ENCODE measurements at regions not wholly inside any gene's neighbourhood (a gene's known extent, or its start where the extent isn't known, plus 50 kb on each side); places are given as distances from the start of the nearest gene placed in this dataset.
"Not testable (repeated sequence)": the region's sequence is repeated elsewhere in the genome, so short reads cannot be mapped to it uniquely, and the experiment has no call there.

DNA sequence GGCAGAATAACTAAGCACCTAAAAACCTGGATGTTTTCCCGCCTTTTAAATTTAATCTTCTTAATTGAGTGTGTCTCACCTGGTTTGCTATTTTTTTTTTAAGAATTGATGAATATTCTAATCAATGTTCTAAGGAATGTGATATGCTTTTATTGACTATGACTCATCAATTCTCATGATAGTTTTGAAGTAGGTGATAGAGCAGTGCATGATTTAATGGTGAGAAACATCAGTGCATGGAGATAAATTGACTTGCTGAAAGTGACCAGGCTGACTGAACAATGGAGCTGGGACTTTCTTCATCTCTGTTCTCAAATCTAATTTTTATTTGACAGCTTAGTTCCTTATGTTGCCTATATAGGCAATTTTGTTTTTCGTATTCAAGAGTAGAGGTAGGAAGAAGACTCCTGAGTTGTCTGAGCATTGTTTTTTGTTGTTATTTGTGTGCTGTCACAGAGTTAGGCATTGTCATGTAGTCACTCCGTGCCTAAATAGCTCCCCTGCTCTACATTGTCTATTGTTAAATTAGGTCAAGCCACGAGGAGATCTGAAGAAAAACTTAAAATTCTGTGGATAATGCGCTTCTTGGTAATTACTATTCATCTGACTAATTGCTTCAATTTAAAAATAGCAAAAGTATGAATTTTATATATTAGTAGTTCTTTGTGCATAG lies 59.0 kb upstream of the NUTM2F start:
- H3K27me3 ChIP-seq (ENCODE audit: control insufficient read depth, insufficient read depth, low read length); H3K36me3 ChIP-seq (replicated peaks; ENCODE audit: control insufficient read depth, insufficient read depth, low read length); H3K4me3 ChIP-seq (ENCODE audit: insufficient read depth, low read depth, low read length); DNase-seq: not testable (repeated sequence)

DNA sequence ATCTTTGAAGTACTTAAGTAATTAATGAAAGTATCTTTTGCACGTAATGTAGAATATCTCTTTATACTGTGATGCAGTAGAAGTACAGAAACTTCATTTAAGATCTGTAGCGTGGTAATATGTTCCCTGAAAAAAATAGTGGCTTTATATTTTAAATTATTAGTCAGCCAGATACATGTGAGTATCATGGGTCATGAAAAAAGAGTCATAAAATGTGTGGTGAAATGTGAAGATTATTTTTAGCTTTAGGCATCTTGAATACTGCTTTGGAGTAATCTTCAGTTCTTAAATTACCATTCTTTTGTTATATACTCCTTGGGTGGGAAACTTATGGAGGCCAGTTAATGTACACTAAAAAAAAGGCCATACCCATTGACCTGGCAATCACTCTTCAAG lies 59.6 kb upstream of the NUTM2F start:
- H3K4me3 ChIP-seq (ENCODE audit: insufficient read depth, low read depth, low read length); H3K36me3 ChIP-seq (replicated peaks; ENCODE audit: control insufficient read depth, insufficient read depth, low read length); H3K27me3 ChIP-seq (ENCODE audit: control insufficient read depth, insufficient read depth, low read length); DNase-seq: not testable (repeated sequence)

DNA sequence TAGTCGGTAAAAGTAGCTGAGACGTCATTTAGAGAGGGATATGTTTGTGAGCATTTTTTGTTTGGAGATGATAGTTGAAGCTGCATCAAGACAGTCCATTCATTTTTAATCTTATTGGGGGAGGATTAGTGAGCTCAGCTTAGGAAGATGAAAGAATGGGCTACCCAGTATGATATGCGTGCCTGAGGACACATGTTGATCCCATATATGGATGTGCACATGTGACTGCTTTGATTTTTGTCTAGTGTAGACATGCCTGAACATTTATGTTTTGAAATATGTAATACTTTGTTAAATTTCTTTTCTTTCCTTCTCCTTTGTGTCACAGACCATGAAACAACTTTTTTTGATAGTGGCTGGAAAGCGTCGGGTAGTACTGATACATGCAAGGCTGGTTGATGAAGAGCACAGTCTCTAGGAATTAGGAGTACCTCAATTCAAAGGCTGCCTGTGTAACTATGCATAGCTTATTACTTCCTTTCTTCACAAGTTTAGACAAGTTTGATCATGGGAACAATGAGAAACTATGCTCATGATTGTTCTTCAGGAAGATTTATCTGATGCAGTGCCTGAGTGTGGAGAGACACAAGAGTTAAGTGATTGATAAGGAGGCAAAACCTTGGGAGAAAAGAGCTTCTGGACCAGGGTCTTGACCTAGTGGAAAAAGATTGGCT lies 62.1 kb upstream of the NUTM2F start:
- H3K27me3 ChIP-seq (ENCODE audit: control insufficient read depth, insufficient read depth, low read length); H3K4me3 ChIP-seq (ENCODE audit: insufficient read depth, low read depth, low read length); H3K36me3 ChIP-seq (replicated peaks; ENCODE audit: control insufficient read depth, insufficient read depth, low read length); DNase-seq: not testable (repeated sequence)

DNA sequence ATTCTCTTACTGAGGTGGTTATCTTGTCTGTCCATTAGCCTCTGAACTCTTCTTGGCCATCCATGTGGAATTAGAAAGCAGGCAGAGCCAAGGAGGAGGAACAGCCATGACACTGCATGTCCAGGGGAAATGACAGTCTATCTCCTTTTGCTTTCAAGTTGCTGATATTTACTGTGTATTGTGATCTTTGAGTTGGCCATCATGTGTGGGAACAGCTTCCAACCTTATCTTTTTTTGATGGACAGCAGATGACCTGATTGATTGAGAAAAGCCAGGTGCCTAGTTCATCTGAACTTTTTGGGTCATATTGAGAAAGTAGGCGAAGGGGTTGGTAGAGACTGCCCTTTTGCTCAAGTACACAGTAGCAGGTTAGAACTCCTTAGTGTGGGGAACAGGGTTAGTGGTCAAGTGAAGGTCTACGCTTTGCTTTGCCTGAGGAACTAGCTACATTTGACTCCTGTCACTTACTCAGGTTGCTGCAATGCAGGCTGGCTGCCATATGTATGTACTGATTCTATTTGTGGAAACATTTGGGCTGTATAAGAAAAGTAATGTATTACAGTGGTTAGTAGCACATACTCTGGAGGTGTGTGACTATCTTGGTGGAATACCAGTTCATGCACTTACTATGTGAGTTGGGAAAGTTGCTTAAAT lies 64.7 kb upstream of the NUTM2F start:
- not testable (repeated sequence) for H3K27me3 ChIP-seq (ENCODE audit: control insufficient read depth, insufficient read depth, low read length); H3K4me3 ChIP-seq (ENCODE audit: insufficient read depth, low read depth, low read length); DNase-seq; H3K36me3 ChIP-seq (replicated peaks; ENCODE audit: control insufficient read depth, insufficient read depth, low read length)

DNA sequence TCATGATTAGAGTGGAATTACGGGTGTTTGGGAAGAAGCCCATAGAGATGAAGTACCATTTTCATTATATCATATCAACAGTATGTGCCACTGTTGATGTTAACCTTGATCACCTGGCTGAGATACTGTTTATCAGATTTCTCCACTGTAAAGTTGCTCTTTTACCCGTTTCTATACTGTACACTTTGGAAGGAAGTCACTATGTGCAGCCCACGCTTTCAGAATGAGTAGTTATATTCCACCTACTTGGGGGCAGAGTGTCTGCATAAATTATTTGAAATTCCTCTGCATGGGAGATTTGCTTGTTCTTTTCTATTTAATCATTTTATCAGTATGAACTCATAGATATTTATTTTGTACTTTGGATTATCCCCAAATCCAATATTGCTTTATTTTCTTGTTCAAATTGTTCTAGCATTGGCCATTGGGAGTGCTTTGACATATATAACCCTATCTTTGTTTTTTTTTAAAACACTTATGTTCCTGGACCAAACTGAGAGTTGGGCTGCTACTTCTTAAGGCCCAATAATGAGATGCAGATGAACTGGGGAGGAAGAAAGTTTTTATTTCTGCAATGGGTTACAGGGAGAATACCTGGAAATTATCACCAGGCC lies 69.4 kb upstream of the NUTM2F start:
- H3K27me3 ChIP-seq (ENCODE audit: control insufficient read depth, insufficient read depth, low read length); H3K36me3 ChIP-seq (replicated peaks; ENCODE audit: control insufficient read depth, insufficient read depth, low read length); DNase-seq; H3K4me3 ChIP-seq (ENCODE audit: insufficient read depth, low read depth, low read length): not testable (repeated sequence)

DNA sequence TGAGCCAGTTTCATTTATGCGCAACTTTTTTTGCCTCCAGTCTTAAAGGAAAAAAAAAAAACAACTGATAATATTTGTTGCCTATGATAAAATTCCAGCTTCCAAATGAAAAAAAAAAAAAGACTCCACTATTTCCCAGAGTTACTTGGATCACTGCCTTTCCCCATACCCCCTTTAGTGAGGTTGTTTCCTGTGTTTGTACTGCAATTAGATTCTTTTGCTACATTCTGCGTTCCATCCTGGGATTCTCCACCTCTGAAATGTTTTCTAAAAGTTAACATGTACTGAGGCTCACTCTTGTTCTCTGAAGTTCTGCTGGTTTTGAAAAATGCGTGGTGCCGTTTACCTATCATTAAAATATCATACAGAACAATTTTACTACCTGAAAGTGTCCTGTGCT lies 72.0 kb upstream of the NUTM2F start:
- not testable (repeated sequence) for H3K36me3 ChIP-seq (replicated peaks; ENCODE audit: control insufficient read depth, insufficient read depth, low read length); H3K4me3 ChIP-seq (ENCODE audit: insufficient read depth, low read depth, low read length); H3K27me3 ChIP-seq (ENCODE audit: control insufficient read depth, insufficient read depth, low read length); DNase-seq

DNA sequence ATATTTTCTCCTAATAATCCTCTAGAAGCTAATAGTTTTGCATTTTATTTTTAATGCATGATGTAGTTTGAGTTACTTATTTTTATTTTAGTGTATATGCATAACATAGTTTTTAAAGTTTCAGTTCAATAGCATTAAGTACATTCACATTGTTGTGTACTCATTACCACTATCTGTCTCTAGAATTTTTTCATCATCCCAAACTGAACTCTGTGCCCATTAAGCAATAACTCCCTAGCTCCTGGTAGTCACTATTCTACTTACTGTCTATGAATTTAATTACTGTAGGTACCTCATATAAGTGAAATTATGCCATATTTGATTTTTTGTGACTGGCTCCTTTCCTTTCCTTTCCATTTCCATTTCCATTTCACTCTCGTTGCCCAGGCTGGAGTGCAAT lies 74.4 kb upstream of the NUTM2F start:
- not testable (repeated sequence) for H3K27me3 ChIP-seq (ENCODE audit: control insufficient read depth, insufficient read depth, low read length); DNase-seq; H3K36me3 ChIP-seq (replicated peaks; ENCODE audit: control insufficient read depth, insufficient read depth, low read length); H3K4me3 ChIP-seq (ENCODE audit: insufficient read depth, low read depth, low read length)

DNA sequence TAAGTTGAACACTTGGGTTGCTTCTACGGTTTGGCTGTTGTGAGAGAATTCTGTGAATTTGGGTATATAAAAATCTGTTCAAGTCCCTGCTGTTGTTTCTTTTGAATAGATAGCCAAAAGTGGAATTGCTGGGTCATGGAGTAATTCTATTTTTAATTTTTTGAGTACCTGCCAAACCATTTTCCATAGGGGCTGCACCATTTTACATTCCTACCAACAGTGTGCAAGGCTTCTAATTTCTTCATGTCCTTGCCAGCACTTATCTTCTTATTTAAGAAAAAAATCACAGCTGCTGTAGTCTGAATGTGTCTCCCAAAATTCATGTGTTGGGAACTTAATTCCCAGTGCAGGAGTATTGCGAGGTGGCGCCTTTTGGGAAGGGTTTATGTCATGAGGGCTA lies 75.1 kb upstream of the NUTM2F start:
- not testable (repeated sequence) for H3K36me3 ChIP-seq (replicated peaks; ENCODE audit: control insufficient read depth, insufficient read depth, low read length); H3K27me3 ChIP-seq (ENCODE audit: control insufficient read depth, insufficient read depth, low read length); H3K4me3 ChIP-seq (ENCODE audit: insufficient read depth, low read depth, low read length); DNase-seq

DNA sequence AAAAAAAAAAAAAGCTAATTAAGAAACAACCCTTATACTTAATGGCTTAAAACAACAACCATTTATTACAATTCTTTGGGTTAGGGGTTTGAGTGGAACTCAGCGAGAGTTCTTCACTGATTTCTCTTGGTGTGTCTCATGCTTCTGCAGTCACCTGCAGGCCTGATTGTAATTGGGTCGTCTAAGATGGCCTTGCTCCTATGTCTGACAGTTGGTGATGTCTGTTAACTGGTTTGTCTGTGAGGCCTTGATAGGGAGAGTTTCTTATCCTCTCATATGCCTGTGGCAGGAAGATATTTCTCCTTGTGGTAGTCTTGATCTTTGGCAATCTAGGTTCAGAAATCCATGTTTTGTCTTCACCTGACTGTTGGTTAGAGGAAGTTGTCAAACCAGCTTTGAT lies 85.2 kb upstream of the NUTM2F start:
- not testable (repeated sequence) for DNase-seq; H3K4me3 ChIP-seq (ENCODE audit: insufficient read depth, low read depth, low read length); H3K36me3 ChIP-seq (replicated peaks; ENCODE audit: control insufficient read depth, insufficient read depth, low read length); H3K27me3 ChIP-seq (ENCODE audit: control insufficient read depth, insufficient read depth, low read length)

DNA sequence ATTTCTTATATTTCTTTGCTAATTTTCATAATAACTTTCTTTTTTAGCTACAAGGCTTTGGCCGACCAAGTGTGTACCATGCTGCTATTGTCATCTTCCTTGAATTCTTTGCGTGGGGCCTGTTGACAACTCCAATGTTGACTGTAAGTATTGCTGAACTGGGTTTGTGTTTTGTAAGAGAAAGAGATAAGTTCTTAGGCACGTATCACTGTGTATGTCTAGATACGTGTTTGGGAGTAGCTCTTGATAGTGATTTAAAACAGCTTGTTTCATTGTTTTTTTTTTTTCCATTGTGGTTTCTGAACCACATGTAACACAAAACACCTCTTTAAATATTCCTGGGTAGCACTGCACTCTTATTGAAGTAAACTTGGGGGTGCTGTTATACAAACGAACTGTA lies 86.7 kb upstream of the NUTM2F start:
- not testable (repeated sequence) for DNase-seq; H3K27me3 ChIP-seq (ENCODE audit: control insufficient read depth, insufficient read depth, low read length); H3K36me3 ChIP-seq (replicated peaks; ENCODE audit: control insufficient read depth, insufficient read depth, low read length); H3K4me3 ChIP-seq (ENCODE audit: insufficient read depth, low read depth, low read length)

DNA sequence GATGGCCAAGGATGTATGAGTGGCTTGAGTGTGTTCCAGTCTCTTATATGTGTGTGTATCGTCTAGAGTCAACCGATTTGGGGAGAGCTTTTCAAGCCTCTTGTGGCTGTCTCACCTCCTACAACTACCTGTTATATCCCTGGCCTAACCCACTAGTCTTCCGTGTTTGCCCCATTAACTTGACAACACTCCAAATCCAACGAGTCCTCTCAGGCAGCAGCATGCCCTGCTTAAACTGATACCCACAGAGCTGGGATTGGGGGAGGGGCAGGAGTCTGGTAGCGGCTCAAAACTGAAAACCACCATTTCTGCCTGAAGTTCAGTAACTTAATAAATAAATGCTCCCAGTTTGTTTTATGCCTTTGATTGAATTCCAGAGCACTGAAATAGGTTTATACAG lies 91.7 kb upstream of the NUTM2F start:
- H3K27me3 ChIP-seq (ENCODE audit: control insufficient read depth, insufficient read depth, low read length); H3K4me3 ChIP-seq (ENCODE audit: insufficient read depth, low read depth, low read length); DNase-seq; H3K36me3 ChIP-seq (replicated peaks; ENCODE audit: control insufficient read depth, insufficient read depth, low read length): not testable (repeated sequence)

DNA sequence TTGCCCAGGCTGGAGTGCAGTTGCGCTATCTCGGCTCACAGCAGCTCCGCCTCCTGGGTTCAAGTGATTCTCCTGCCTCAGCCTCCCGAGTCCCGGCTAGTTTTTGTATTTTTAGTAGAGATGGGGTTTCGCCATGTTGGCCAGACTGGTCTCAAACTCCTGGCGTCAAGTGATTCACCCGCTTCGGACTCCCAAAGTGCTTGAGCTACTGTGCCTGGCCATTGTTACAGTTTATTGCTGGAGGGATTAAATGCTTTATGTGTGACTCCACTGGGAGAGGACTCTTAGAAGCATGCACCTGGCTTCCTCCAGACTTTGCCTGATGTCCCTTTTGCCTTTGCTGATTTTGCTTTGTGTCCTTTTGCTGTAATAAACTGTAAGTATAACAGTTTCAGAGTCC lies 93.5 kb upstream of the NUTM2F start:
- not testable (repeated sequence) for H3K36me3 ChIP-seq (replicated peaks; ENCODE audit: control insufficient read depth, insufficient read depth, low read length); DNase-seq; H3K4me3 ChIP-seq (ENCODE audit: insufficient read depth, low read depth, low read length); H3K27me3 ChIP-seq (ENCODE audit: control insufficient read depth, insufficient read depth, low read length)

DNA sequence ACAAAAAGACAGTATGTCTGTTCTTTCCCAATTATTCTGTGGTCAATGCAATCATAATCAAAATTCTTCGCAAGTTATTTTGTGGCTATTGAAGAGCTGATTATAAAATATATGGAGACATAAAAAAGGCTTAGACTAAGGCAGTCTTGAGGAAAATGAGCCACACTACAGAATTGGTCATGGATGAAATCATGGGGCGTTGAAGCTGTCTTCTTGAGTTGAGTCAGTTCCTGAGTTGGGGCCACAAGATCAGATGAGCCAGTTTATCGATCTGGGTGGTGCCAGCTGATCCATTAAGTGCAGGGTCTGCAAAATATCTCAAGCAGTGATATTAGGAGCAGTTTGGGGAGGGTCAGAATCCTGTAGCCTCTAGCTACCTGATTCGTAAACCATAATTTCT lies 96.9 kb upstream of the NUTM2F start:
- not testable (repeated sequence) for H3K36me3 ChIP-seq (replicated peaks; ENCODE audit: control insufficient read depth, insufficient read depth, low read length); H3K27me3 ChIP-seq (ENCODE audit: control insufficient read depth, insufficient read depth, low read length)

DNA sequence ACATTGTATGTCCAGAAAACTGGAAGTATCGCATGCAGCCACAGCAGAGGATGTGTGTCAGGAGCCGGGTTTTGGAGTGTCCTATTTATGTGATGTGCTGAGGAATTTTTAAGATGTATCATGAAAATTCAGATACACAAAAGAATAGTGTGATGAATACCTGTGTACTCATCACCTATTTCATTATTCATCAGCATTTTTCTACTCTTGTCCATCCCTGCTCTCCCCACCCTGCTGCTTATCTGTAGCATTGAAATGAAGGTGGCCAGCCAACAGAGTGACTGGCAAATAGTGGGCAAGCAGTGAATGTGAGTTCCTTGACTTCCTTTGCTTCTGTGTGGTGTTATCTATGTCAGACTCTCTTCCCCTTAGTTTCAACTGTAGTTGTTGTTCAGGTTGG lies 108.7 kb upstream of the NUTM2F start:
- H3K4me3 ChIP-seq (ENCODE audit: insufficient read depth, low read depth, low read length); DNase-seq; H3K27me3 ChIP-seq (ENCODE audit: control insufficient read depth, insufficient read depth, low read length); H3K36me3 ChIP-seq (replicated peaks; ENCODE audit: control insufficient read depth, insufficient read depth, low read length): not testable (repeated sequence)

More for the DNA sequence above, 96.9 kb upstream of the NUTM2F start:
- not testable (repeated sequence) for DNase-seq; H3K4me3 ChIP-seq (ENCODE audit: insufficient read depth, low read depth, low read length)

DNA sequence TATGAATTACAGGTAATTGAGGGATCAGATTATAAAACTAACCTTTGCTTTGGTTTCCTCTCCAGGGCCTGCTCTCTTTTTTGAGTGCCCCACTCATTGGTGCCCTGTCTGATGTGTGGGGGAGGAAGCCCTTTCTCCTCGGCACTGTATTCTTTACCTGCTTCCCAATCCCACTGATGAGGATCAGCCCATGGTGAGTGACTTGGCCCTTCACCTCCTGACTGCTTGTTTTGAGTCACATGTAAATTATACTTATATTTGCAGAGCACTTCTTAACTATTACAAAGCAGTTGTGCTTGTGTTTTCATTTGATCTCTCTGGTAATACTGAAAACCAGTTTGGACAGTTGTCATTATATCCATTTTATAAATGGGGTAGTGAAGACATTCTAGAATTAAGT lies 109.9 kb upstream of the NUTM2F start:
- not testable (repeated sequence) for H3K4me3 ChIP-seq (ENCODE audit: insufficient read depth, low read depth, low read length); H3K36me3 ChIP-seq (replicated peaks; ENCODE audit: control insufficient read depth, insufficient read depth, low read length); DNase-seq; H3K27me3 ChIP-seq (ENCODE audit: control insufficient read depth, insufficient read depth, low read length)
